ENCODE measurements at regions not wholly inside any gene's neighbourhood (a gene's known extent, or its start where the extent isn't known, plus 50 kb on each side); places are given as distances from the start of the nearest gene placed in this dataset.

GRCh38 chr2:180927030-180927686, 53.2 kb upstream of the UBE2E3 start:
- H3K9me3 ChIP-seq = no peaks in the 10 kb centered on the region
- intact Hi-C loops (cut with DNase I) = no loop called here
- no peaks in the 10 kb centered on the region for H3K36me3 ChIP-seq
- TF ChIP-seq CTCF (IDR thresholded peaks at IDR 0.05) (no peak), POLR2A (IDR thresholded peaks at IDR 0.05) (no peak), POLR2AphosphoS5 (IDR thresholded peaks at IDR 0.05) (no peak)
- WGBS = 39% methylated on average over 3 of the region's 3 CpGs
- DNase-seq (ENCODE audit: low spot score) = no peak
- H3K27me3 ChIP-seq (replicated peaks; ENCODE audit: insufficient read depth) = no peaks in the 10 kb centered on the region
- H3K4me3 ChIP-seq = no peak overlapping the region
- no peak overlapping the region for H3K27ac ChIP-seq
- no peaks in the 10 kb centered on the region for H3K4me1 ChIP-seq (replicated peaks)

GRCh38 chr2:180925700-180926099, 54.7 kb upstream of the UBE2E3 start:
- Histone ChIP-seq H3K27ac (no peak overlapping the region), H3K27me3 (replicated peaks; ENCODE audit: insufficient read depth) (no peaks in the 10 kb centered on the region), H3K4me3 (no peak overlapping the region), H3K9me3 (no peaks in the 10 kb centered on the region), H3K4me1 (replicated peaks) (no peaks in the 10 kb centered on the region), H3K36me3 (no peaks in the 10 kb centered on the region)
- intact Hi-C loops (cut with DNase I) = no loop called here
- no peak for DNase-seq (ENCODE audit: low spot score)
- TF ChIP-seq POLR2A (IDR thresholded peaks at IDR 0.05) (no peak), CTCF (IDR thresholded peaks at IDR 0.05) (no peak), POLR2AphosphoS5 (IDR thresholded peaks at IDR 0.05) (no peak)
- WGBS = 61% methylated on average over 2 of the region's 2 CpGs

- TF ChIP-seq CTCF (IDR thresholded peaks at IDR 0.05) = no peak
- TF ChIP-seq POLR2AphosphoS5 (IDR thresholded peaks at IDR 0.05) = no peak
- no peaks in the 10 kb centered on the region for H3K9me3 ChIP-seq
- no peak overlapping the region for H3K4me3 ChIP-seq
- H3K36me3 ChIP-seq = no peaks in the 10 kb centered on the region
- no peaks in the 10 kb centered on the region for H3K27me3 ChIP-seq (replicated peaks; ENCODE audit: insufficient read depth)
- intact Hi-C loops (cut with DNase I) = no loop called here
- no peaks in the 10 kb centered on the region for H3K4me1 ChIP-seq (replicated peaks)
- WGBS = 54% methylated on average over 2 of the region's 2 CpGs
- no peak for DNase-seq (ENCODE audit: low spot score)
- no peak overlapping the region for H3K27ac ChIP-seq
Observed at GRCh38 chr2:180924063-180924462, 56.3 kb upstream of the UBE2E3 start.

DNA sequence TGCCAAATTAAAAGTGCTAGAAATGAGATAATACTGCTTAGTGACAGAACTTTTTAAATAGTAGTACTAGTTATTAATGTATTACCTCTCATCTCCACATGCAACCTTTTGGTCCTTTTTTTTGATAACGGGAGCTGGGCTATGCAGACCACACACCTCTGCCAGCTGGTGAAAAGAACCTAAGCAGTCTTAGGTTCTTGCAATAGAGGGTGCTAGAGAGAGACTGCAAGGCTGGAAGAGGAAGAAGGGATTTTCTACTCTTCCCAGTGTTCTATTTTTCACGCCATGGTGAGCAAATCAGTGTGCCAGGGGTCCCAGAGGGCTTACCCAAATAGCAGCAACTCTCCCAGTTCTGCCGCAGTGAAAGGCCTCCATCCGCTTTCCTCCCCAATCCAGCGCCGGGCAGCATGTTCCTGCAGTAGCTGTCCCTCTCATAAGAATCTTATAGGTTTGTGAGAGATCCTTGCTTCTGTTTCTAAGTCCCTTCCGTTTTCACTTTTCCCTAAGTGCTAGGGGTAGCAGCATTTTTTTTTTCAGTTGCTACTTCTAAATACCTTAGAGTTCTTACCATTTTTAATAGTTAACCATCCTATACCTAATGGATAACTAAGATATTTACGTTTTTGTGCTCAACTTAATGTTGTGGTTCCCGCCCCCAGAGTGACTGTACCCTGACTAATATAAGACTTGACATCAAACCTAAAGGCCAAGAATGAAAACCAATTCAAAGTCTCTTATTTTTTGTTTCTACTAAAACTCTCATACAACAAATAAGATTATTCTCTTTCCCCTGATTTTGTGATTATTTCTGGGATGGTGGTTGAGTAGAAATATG, 69.4 kb upstream of the UBE2E3 start:
- Histone ChIP-seq H3K4me3 (no peak overlapping the region), H3K9me3 (no peaks in the 10 kb centered on the region), H3K36me3 (no peaks in the 10 kb centered on the region), H3K27ac (no peak overlapping the region), H3K27me3 (replicated peaks; ENCODE audit: insufficient read depth) (no peaks in the 10 kb centered on the region), H3K4me1 (replicated peaks) (no peaks in the 10 kb centered on the region)
- 83% methylated on average over 9 of the region's 9 CpGs for WGBS
- intact Hi-C loops (cut with DNase I) = no loop called here
- no peak for TF ChIP-seq POLR2AphosphoS5 (IDR thresholded peaks at IDR 0.05)
- no peak for TF ChIP-seq POLR2A (IDR thresholded peaks at IDR 0.05)
- TF ChIP-seq CTCF (IDR thresholded peaks at IDR 0.05) = no peak
- DNase-seq (ENCODE audit: low spot score) = no peak

DNA sequence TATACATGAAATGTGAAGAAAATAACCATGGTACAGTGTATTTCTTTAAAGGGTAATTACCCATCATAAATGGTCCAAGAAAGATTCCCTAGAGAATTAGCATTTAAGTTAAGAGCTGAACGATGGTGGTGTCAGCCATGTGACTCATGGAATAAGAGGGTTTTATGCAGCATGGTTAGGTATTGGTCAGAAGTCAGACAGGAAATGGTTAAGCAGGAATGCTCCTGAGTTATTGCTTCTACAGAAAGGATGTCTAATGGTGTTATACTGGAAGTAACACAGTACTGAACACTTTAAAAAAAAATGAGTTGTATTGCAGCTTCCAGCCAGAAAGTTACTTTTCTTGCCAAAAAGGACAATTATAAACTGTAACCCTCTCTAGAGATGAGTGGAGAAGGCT, 72.7 kb upstream of the UBE2E3 start:
- Histone ChIP-seq H3K36me3 (no peaks in the 10 kb centered on the region), H3K9me3 (no peaks in the 10 kb centered on the region), H3K4me3 (no peak overlapping the region), H3K27me3 (replicated peaks; ENCODE audit: insufficient read depth) (no peaks in the 10 kb centered on the region), H3K4me1 (replicated peaks) (no peaks in the 10 kb centered on the region), H3K27ac (no peak overlapping the region)
- intact Hi-C loops (cut with DNase I) = no loop called here
- TF ChIP-seq POLR2AphosphoS5 (IDR thresholded peaks at IDR 0.05) = no peak
- TF ChIP-seq POLR2A (IDR thresholded peaks at IDR 0.05) = no peak
- no peak for TF ChIP-seq CTCF (IDR thresholded peaks at IDR 0.05)
- DNase-seq (ENCODE audit: low spot score) = no peak
- WGBS = 68% methylated on average over 1 of the region's 1 CpG
